HUES6 (cell line): ENCODE measurements at regions not wholly inside any gene's neighbourhood (a gene's known extent, or its start where the extent isn't known, plus 50 kb on each side); places are given as distances from the start of the nearest gene placed in this dataset.
"Not testable (repeated sequence)": the region's sequence is repeated elsewhere in the genome, so short reads cannot be mapped to it uniquely, and the experiment has no call there.

ENCODE experiments used
- H3K27ac ChIP-seq: 2 replicates; pipeline ENCODE4 v1.7.0; 2013; ENCODE audit warnings: low read depth, mild to moderate bottlenecking, low read length, inconsistent platforms
- H3K27me3 ChIP-seq: 2 replicates; pipeline ENCODE4 v1.6.1; 2013; ENCODE audit warnings: low read length; ENCODE audit not compliant: control insufficient read depth, insufficient read depth
- H3K36me3 ChIP-seq: 2 replicates; pipeline ENCODE4 v1.6.1; 2013; ENCODE audit warnings: low read length; ENCODE audit not compliant: control insufficient read depth, insufficient read depth
- H3K4me1 ChIP-seq: 2 replicates; pipeline ENCODE4 v1.6.1; 2013; ENCODE audit warnings: low read length; ENCODE audit not compliant: control insufficient read depth, insufficient read depth
- H3K4me3 ChIP-seq: 2 replicates; pipeline ENCODE4 v1.5.1; 2013; ENCODE audit warnings: low read depth, low read length
- H3K9ac ChIP-seq: one replicate; pipeline ENCODE4 v1.6.1; 2013; ENCODE audit warnings: mild to moderate bottlenecking, low read length
- H3K9me3 ChIP-seq: 2 replicates; pipeline ENCODE4 v1.6.1; 2013; ENCODE audit warnings: low read depth, low read length; ENCODE audit not compliant: control insufficient read depth, insufficient read depth

DNA sequence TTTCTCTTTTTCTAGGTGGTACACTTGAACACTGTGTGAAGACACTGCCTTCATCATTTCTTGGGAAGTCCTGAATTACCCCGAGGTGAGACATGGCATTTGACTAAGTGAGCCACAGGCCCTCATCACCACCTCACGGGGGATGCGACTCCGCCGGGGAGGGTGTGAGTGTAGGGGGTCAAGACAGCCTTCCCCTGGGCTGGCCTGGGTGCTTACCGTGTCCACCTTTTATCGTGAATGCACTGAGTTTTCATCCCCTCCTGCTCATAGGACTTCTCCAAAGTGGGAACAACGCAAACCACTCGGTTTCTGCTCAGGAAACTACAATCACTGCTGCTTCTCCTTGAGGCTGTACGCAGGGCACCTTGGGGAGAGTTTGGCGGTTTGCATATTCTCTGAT lies 176.9 kb downstream of the SH2D4B start:
- H3K9ac ChIP-seq: no peak overlapping the region
- no peaks in the 10 kb centered on the region for H3K27me3 ChIP-seq
- H3K4me3 ChIP-seq: no peak overlapping the region
- H3K9me3 ChIP-seq: no peaks in the 10 kb centered on the region
- peaks cover 5% of the 10 kb centered on the region; the same call in 1 of the 2 replicates for H3K4me1 ChIP-seq
- no peaks in the 10 kb centered on the region for H3K36me3 ChIP-seq
- no peak overlapping the region for H3K27ac ChIP-seq

- Histone ChIP-seq H3K4me1 (peaks cover 5% of the 10 kb centered on the region; the same call in 1 of the 2 replicates), H3K9me3 (peaks cover 10% of the 10 kb centered on the region), H3K4me3 (no peak overlapping the region), H3K27me3 (no peaks in the 10 kb centered on the region), H3K9ac (no peak overlapping the region), H3K36me3 (no peaks in the 10 kb centered on the region), H3K27ac (no peak overlapping the region)
These were observed 180.3 kb downstream of the SH2D4B start for GRCh38 chr10:80718024-80718423.

DNA sequence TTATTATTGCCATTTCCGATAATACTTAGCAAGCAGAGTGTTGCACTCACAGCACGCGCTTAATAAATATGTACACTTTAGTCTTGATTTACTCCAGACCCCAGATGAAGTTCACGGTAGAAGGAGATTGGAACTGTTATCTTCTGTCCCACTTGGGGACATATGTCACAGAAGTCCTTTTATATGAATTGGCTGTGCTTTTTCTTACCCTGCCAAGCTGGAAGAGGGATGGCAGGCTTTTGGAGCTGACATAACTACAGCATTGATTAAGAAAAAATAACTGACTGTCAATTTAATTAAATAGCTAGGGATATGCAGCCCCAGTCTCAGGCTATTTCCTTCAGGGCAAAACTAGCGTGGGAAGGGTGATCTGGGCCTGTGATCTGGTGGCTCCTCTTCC lies 182.2 kb downstream of the SH2D4B start:
- Histone ChIP-seq H3K27me3 (no peaks in the 10 kb centered on the region), H3K36me3 (no peaks in the 10 kb centered on the region), H3K27ac (no peak overlapping the region), H3K9me3 (peaks cover 10% of the 10 kb centered on the region), H3K9ac (no peak overlapping the region), H3K4me3 (no peak overlapping the region), H3K4me1 (no peaks in the 10 kb centered on the region)

DNA sequence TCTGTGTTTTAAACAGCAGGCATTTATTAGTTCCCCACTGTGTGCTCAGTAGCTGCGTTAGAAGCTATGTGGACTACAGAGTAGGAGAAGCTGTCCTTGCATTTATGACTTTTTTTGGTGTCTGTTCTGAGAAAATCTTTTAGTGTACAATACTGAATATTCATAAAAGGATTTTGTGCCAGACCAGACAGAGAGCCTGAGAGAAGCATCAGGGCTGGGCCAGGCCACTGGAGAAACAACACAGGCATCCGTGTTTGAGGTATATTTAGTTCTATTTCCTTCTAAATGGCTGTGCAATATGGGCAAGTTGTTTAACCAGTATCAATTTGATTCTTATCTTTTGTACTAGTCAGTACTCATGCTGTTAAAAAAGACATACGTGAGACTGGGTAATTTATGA lies 182.8 kb downstream of the SH2D4B start:
- Histone ChIP-seq H3K4me1 (no peaks in the 10 kb centered on the region), H3K4me3 (no peak overlapping the region), H3K27ac (no peak overlapping the region), H3K9me3 (peaks cover 10% of the 10 kb centered on the region), H3K9ac (no peak overlapping the region), H3K27me3 (no peaks in the 10 kb centered on the region), H3K36me3 (no peaks in the 10 kb centered on the region)

DNA sequence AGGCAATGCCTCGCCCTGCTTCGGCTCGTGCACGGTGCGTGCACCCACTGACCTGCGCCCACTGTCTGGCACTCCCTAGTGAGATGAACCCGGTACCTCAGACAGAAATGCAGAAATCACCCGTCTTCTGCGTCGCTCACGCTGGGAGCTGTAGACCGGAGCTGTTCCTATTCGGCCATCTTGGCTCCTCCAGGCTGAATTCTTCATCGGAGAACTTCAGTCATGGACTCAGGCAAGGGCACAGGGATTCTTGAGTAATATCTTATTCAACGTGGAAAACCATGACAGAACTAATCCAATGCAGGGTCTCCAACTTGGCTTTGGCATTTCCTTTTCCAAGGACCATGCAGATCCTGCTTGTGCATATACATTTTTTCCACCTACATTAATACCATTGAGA lies 190.7 kb downstream of the SH2D4B start:
- H3K27me3 ChIP-seq, H3K36me3 ChIP-seq, H3K4me3 ChIP-seq, H3K27ac ChIP-seq, H3K9ac ChIP-seq, H3K4me1 ChIP-seq: not testable (repeated sequence)
- H3K9me3 ChIP-seq: peaks cover 12% of the 10 kb centered on the region

DNA sequence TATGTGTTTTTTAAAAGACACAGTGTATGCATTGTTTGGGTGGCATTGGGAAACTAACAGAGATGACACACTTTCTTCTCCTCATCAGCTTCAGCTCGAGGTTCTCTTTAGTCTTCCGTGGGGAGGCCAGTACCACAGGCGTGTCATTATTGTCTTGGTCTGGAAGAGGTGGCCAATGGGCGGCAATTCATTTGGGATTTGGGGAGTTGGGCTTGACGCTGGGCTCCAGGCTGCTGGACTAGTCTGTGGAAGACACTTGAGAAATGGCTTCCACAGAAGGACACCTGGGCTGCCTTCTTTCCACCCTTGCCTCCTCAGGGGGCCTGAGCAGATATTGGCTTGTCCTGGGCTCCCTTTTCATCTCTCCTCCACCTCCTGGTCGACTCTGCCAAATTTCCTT lies 192.2 kb downstream of the SH2D4B start:
- Histone ChIP-seq H3K4me1 (no peaks in the 10 kb centered on the region; the same call in 1 of the 2 replicates), H3K27ac (no peak overlapping the region), H3K9ac (no peak overlapping the region), H3K4me3 (no peak overlapping the region), H3K9me3 (peaks cover 12% of the 10 kb centered on the region), H3K36me3 (no peaks in the 10 kb centered on the region), H3K27me3 (no peaks in the 10 kb centered on the region)

GRCh38 chr10:80730522-80730921 lies 192.8 kb downstream of the SH2D4B start:
- Histone ChIP-seq H3K36me3 (no peaks in the 10 kb centered on the region), H3K9me3 (peaks cover 12% of the 10 kb centered on the region), H3K27me3 (no peaks in the 10 kb centered on the region), H3K9ac (no peak overlapping the region), H3K27ac (no peak overlapping the region), H3K4me1 (no peaks in the 10 kb centered on the region; the same call in 1 of the 2 replicates), H3K4me3 (no peak overlapping the region)

DNA sequence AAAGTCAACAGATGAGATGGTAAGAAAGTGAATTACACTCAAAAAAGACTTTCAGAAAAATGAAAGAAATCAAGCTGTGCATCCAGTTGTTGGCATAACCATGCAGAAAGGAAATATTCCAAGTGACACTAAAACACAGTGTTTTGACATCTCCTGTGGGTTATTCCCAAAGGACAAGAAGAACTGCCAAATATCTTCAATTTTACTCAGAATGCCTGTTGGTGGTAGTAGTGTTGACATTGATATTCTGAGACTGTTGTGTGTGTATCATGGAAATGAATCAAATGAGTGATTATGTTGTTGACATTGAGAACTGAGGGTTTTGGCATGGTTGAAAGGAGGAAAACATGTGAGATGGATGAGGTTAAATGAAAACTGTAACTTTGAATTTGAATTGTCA lies 196.9 kb downstream of the SH2D4B start:
- no peak overlapping the region for H3K9ac ChIP-seq
- H3K9me3 ChIP-seq: peaks cover 3% of the 10 kb centered on the region; the same call in 1 of the 2 replicates
- H3K4me3 ChIP-seq: no peak overlapping the region
- peaks cover 18% of the 10 kb centered on the region for H3K4me1 ChIP-seq
- H3K27me3 ChIP-seq: no peaks in the 10 kb centered on the region
- H3K36me3 ChIP-seq: no peaks in the 10 kb centered on the region
- no peak overlapping the region for H3K27ac ChIP-seq

DNA sequence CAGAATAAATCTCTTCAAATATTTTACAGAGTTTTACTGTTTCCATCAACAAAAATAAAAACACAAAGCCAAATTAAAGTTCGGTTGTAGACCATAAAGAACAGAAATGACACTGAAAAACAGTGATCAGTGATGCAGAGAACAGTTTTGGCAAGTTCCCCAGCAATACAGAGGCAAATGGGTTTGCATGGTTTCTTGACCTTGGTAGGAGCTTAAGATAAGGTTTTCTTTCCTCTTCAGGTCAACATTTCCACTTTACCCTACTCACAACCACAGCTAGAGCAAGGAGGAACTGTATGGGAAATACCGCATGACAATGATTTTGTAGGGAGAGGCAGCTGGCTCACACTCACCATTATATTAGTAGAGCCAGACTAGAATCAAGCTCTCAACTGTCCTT lies 199.5 kb downstream of the SH2D4B start:
- H3K9ac ChIP-seq: no peak overlapping the region
- no peak overlapping the region for H3K4me3 ChIP-seq
- no peaks in the 10 kb centered on the region for H3K27me3 ChIP-seq
- H3K9me3 ChIP-seq: no peaks in the 10 kb centered on the region; the same call in 1 of the 2 replicates
- peak overlapping the region; percentile 80; the same call in 1 of the 2 replicates for H3K27ac ChIP-seq
- H3K4me1 ChIP-seq: peaks cover 18% of the 10 kb centered on the region
- H3K36me3 ChIP-seq: no peaks in the 10 kb centered on the region

- Histone ChIP-seq H3K9me3 (no peaks in the 10 kb centered on the region; the same call in 1 of the 2 replicates), H3K9ac (peak overlapping the region; percentile 57), H3K4me1 (peaks cover 18% of the 10 kb centered on the region), H3K36me3 (no peaks in the 10 kb centered on the region), H3K27me3 (no peaks in the 10 kb centered on the region), H3K27ac (no peak overlapping the region), H3K4me3 (no peak overlapping the region; the same call in 1 of the 2 replicates)
These were observed 201.6 kb downstream of the SH2D4B start for GRCh38 chr10:80739328-80739727.

- peaks cover 18% of the 10 kb centered on the region for H3K4me1 ChIP-seq
- no peak overlapping the region for H3K4me3 ChIP-seq
- H3K27me3 ChIP-seq: no peaks in the 10 kb centered on the region
- H3K36me3 ChIP-seq: no peaks in the 10 kb centered on the region
- no peaks in the 10 kb centered on the region; the same call in 1 of the 2 replicates for H3K9me3 ChIP-seq
- H3K9ac ChIP-seq: no peak overlapping the region
- no peak overlapping the region for H3K27ac ChIP-seq
These were observed 202.4 kb downstream of the SH2D4B start for GRCh38 chr10:80739963-80740715.
